K562 (cell line): ENCODE measurements at regions not wholly inside any gene's neighbourhood (a gene's known extent, or its start where the extent isn't known, plus 50 kb on each side); places are given as distances from the start of the nearest gene placed in this dataset.

Experiments used
- CHD4 ChIP-seq: fragments of 200-600 bp; sonication (generic); IDR thresholded peaks from 3 replicates; pipeline ENCODE4 v1.6.1; 2012; ENCODE audit warnings: low read depth, mild to moderate bottlenecking, mixed read lengths, low read length, inconsistent platforms; ENCODE audit not compliant: insufficient read depth, insufficient replicate concordance, poor library complexity, severe bottlenecking
- CUX1 ChIP-seq: fragments of 200-800 bp; sonication (Bioruptor generic); IDR thresholded peaks from 2 replicates; pipeline ENCODE4 v1.6.1; 2016; ENCODE audit warnings: missing genetic modification characterization, missing compliant biosample characterization
- TAF15 ChIP-seq: fragments of 200-400 bp; formaldehyde crosslinking; IDR thresholded peaks from 2 replicates; pipeline ENCODE4 v1.6.1; 2017; ENCODE audit warnings: mild to moderate bottlenecking, low read depth, low read length, moderate library complexity
- TF ChIP-seq, protein P1 (sequence below): IDR thresholded peaks from 2 replicates; pipeline ENCODE4 v1.6.1; 2012; ENCODE audit warnings: low read depth, low read length, improper control_type of control experiment, borderline replicate concordance

DNA sequence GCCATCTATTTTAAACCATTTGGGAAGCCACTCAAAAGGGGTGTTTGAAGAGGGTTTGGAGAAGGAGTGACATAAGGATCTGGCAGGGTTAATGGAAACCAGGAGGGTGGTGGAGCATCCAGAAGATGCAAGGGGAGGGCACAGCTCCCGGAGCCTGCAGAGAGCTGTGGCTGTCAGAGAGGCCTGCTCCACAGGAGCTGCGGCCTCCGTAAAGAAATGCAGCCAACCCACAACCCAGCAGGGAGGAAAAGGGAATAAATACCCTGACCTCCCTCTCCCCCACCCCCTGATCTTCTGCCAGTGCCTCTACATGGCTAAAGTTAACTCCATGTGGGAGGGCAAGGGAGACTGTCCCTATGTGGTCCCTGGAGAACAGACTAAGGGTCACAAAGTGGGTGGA lies 567.1 kb upstream of the POU3F3 start (continued):
- TF ChIP-seq TAF15 (no peak), CHD4 (no peak), CUX1 (CRISPR knock-in tag) (no peak)
- TF ChIP-seq, protein P1, sequence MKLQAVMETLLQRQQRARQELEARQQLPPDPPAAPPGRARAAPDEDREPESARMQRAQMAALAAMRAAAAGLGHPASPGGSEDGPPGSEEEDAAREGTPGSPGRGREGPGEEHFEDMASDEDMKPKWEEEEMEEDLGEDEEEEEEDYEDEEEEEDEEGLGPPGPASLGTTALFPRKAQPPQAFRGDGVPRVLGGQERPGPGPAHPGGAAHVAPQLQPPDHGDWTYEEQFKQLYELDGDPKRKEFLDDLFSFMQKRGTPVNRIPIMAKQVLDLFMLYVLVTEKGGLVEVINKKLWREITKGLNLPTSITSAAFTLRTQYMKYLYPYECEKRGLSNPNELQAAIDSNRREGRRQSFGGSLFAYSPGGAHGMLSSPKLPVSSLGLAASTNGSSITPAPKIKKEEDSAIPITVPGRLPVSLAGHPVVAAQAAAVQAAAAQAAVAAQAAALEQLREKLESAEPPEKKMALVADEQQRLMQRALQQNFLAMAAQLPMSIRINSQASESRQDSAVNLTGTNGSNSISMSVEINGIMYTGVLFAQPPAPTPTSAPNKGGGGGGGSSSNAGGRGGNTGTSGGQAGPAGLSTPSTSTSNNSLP: no peak
- TF ChIP-seq, all 486 proteins: peak for 0
